Small intestine (tissue), 7 donors: ENCODE measurements at regions not wholly inside any gene's neighbourhood (a gene's known extent, or its start where the extent isn't known, plus 50 kb on each side); places are given as distances from the start of the nearest gene placed in this dataset.

ENCODE experiments used
- DNase-seq, 2 donors: peaks; one replicate each; pipeline versions ENCODE4 v3.0.0 to v3.0.0-alpha.2; 2013
- FAIRE-seq: peaks from 2 replicates; lab custom pipeline; 2012; peaks lifted over from hg19 to GRCh38; lab: Jason Lieb, UNC
- H3K27ac ChIP-seq, 3 donors: one replicate each; pipeline ENCODE4 v1.5.1; 2013; ENCODE audit warnings: low read length in 2 of 3, mild to moderate bottlenecking in 2 of 3, control low read depth in 1 of 3, inconsistent platforms in 1 of 3, low read depth in 1 of 3, moderate library complexity in 1 of 3
- H3K27me3 ChIP-seq, 3 donors: one replicate each; pipeline ENCODE4 v1.6.1; 2013; ENCODE audit warnings: low read length in 3 of 3, inconsistent platforms in 1 of 3; ENCODE audit not compliant: control insufficient read depth in 3 of 3, insufficient read depth in 3 of 3
- H3K36me3 ChIP-seq, 3 donors: one replicate each; pipeline ENCODE4 v1.6.1; 2013; ENCODE audit warnings: low read length in 3 of 3, inconsistent platforms in 1 of 3, low read depth in 1 of 3, mild to moderate bottlenecking in 1 of 3, moderate library complexity in 1 of 3; ENCODE audit not compliant: control insufficient read depth in 3 of 3, insufficient read depth in 2 of 3
- H3K4me1 ChIP-seq, 3 donors: one replicate each; pipeline ENCODE4 v1.6.1; 2013; ENCODE audit warnings: low read length in 2 of 3, inconsistent platforms in 1 of 3, low read depth in 1 of 3, mild to moderate bottlenecking in 1 of 3, moderate library complexity in 1 of 3; ENCODE audit not compliant: control insufficient read depth in 3 of 3, insufficient read depth in 2 of 3
- H3K4me3 ChIP-seq, 3 donors: one replicate each; pipeline ENCODE4 v1.5.1; 2013; ENCODE audit warnings: low read length in 3 of 3, control low read depth in 1 of 3, inconsistent platforms in 1 of 3, low read depth in 1 of 3, mild to moderate bottlenecking in 1 of 3, moderate library complexity in 1 of 3
- H3K9me3 ChIP-seq, 2 donors: one replicate each; pipeline ENCODE4 v1.6.1; 2013; ENCODE audit warnings: low read depth in 1 of 2, low read length in 1 of 2; ENCODE audit not compliant: control insufficient read depth in 2 of 2, insufficient read depth in 1 of 2
- WGBS, 3 donors: extraction: QIAGEN DNeasy Blood & Tissue Kit; methylation state at CpG; one replicate each; pipeline ENCODE4 v1.1.7; 2013; 5-methylcytosine and 5-hydroxymethylcytosine counted together
- donor health status: healthy with polysubstance abuse.
- donor health status: control.
- donor health status: control.
- donor health status: Bipolar disorder and iron deficiency.
- donor health status: healthy.

DNA sequence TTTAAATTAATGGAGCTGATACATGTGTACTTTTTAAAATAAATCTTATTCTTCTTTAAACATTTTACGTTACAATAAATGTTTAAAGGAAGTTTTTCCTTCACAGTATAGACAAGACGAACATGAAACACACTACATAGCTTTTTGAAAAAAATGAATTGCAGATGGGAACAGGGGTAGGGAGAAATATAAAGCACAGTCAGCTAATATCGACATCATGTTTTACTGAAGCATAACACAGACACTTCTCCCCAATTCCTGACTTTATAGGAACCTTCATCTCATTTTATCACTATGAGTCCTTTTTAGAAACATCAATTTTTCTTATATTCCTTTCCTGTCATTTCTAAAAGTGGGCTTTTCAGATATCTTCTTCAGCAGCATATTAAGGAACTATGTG is 153.5 kb downstream of the MACC1 start:
- H3K9me3 ChIP-seq, result peaks cover 0 to 10% of the 10 kb centered on the region in 2 donors
- FAIRE-seq (no peak), DNase-seq (no peak)
- H3K4me3 ChIP-seq, result no peak overlapping the region
- H3K27me3 ChIP-seq, result no peaks in the 10 kb centered on the region
- H3K27ac ChIP-seq, result no peak overlapping the region
- H3K36me3 ChIP-seq, result no peaks in the 10 kb centered on the region
- 61 to 64% (median 62%) methylated on average over 3 of the region's 3 CpGs for WGBS, 3 donors
- no peaks in the 10 kb centered on the region for H3K4me1 ChIP-seq

GRCh38 chr7:20062932-20063331 is 154.3 kb downstream of the MACC1 start:
- Histone ChIP-seq H3K4me3 (no peak overlapping the region), H3K27ac (no peak overlapping the region), H3K9me3 (peaks cover 0 to 3% of the 10 kb centered on the region in 2 donors), H3K4me1 (no peaks in the 10 kb centered on the region), H3K36me3 (no peaks in the 10 kb centered on the region), H3K27me3 (no peaks in the 10 kb centered on the region)
- WGBS, 3 donors, result 88 to 95% (median 90%) methylated on average over 1 of the region's 1 CpG
- FAIRE-seq (no peak), DNase-seq (no peak)

DNA sequence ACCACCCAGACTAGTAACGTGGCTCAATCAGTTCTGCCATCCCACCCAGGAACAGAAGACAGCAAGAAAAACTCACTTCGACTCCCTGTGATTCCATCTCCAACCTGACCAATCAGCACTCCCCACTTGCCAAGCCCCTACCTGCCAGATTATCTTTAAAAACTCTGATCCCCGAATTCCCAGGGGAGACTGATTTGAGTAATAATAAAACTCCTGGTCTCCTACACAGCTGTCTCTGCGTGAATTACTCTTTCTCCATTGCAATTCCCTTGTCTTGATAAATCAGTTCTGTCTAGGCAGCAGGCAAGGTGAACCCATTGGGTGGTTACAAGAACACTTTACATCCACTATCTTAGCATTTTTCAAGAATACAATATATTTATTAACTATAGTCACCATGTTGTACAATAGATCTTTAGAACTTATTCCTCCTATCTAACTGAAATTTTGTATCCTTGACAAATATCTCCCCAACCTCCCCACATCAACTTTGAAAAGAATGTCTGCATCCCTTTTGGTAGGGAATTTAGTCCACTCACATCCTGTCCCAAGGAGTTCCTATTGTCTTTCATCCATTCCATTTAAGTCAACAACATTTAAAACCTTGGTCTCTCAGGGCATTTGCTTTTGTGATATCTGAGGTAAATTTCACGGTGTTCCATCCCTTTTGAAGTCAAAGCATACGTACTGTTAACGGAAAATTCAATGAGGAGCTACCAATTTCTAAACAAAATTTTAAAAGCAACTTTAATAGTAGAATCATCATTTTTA is 163.7 kb downstream of the MACC1 start:
- Histone ChIP-seq H3K27ac (no peak overlapping the region), H3K4me1 (no peaks in the 10 kb centered on the region), H3K36me3 (no peaks in the 10 kb centered on the region), H3K9me3 (no peaks in the 10 kb centered on the region), H3K27me3 (no peaks in the 10 kb centered on the region), H3K4me3 (no peak overlapping the region)
- no peak for FAIRE-seq
- no peak for DNase-seq
- 79 to 83% (median 80%) methylated on average over 7 of the region's 7 CpGs for WGBS, 3 donors

DNA sequence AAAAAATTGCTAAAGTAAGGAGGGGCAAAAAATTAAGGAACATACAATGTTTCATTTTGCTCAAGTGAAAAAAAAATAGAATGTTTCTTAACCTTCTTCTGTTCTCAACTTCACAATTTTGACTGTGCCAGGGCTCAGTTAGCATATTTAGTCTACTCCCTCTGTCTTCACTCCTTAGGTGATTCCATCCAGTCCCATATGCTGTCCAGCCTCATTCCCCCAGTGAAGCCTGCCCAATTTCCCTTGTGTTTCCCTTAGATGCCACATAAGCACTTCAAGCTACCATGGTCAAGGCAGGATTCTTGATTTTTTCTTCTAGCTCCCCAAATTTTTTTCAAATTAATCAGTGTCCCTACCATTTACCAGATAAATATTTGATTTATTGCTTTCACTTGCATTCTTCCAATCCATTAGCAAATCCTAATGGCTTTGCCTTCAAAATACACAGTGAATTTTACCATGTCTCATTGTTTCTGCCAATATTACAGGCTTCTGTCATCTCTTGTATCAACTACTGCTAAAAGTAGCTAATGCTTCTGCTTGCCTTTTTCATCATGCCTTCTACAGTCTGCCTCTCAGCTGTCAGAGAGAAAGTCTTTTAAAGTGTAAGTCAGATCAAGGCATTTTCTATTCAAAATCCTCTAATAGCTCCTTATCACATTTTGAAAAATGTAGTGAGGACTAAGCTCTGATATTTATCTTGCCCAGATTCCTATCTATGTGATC is 166.8 kb downstream of the MACC1 start:
- no peak overlapping the region for H3K27ac ChIP-seq
- no peaks in the 10 kb centered on the region for H3K36me3 ChIP-seq
- no peaks in the 10 kb centered on the region for H3K9me3 ChIP-seq
- FAIRE-seq, result no peak
- no peaks in the 10 kb centered on the region for H3K27me3 ChIP-seq
- DNase-seq, result no peak
- H3K4me3 ChIP-seq, result no peak overlapping the region
- no peaks in the 10 kb centered on the region for H3K4me1 ChIP-seq

DNA sequence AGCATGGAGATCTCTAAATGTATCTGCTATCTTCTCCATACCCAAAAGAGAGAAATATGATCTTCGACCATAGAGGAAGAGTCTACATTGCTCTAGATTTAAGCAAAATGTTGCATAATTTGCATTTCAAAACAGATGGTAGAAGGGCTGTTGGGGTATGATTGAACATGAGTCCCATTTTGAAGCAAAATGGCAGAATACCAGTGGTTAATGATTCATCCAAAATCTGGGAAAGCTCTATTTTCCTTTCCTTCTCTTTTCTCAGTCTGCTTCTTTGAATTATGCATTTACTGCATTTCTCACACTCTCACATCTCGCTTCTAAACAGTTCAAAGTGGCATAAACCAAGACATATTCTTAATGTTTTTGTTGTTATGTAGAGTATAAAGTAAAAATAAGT is 178.5 kb downstream of the MACC1 start:
- H3K36me3 ChIP-seq, result no peaks in the 10 kb centered on the region
- no peaks in the 10 kb centered on the region for H3K9me3 ChIP-seq
- H3K4me3 ChIP-seq, result no peak overlapping the region
- H3K27me3 ChIP-seq, result no peaks in the 10 kb centered on the region
- WGBS, 3 donors, result 88 to 89% (median 88%) methylated on average over 2 of the region's 2 CpGs
- FAIRE-seq, result no peak
- H3K4me1 ChIP-seq, result no peaks in the 10 kb centered on the region
- H3K27ac ChIP-seq, result no peak overlapping the region
- no peak for DNase-seq

DNA sequence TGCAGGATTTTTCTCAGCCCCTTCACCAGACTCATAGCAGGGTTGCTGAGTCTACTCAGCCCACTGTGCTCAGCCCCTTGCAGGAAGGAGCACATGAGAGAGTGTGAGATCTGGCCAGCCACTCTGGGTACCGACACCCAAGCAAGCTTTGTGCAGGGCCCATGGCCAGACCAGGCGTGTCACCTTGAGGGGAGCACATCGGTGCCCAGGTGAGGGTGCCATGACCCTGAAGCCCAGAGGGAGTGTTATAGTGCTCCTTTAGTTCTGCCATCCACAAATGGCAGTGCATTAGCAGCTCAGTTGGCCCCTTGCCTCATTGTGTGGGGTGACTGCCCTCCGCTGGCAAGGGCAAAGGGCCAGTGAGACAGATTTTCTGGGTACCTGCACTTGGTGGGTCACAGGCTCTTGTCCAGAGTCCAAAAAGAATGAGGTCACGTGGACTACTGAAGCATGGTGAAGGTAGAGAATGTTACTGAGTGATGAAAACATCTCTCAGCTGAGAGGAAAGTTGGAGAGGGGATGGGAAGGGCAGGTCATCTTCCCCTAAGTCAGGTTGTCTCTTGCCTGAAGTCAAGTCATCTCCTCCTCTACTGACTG is 181.8 kb downstream of the MACC1 start:
- H3K36me3 ChIP-seq, result no peaks in the 10 kb centered on the region
- WGBS, 3 donors, result 81 to 93% (median 91%) methylated on average over 5 of the region's 5 CpGs
- no peak overlapping the region for H3K4me3 ChIP-seq
- FAIRE-seq (no peak), DNase-seq (no peak)
- no peak overlapping the region for H3K27ac ChIP-seq
- no peaks in the 10 kb centered on the region for H3K9me3 ChIP-seq
- no peaks in the 10 kb centered on the region for H3K4me1 ChIP-seq
- no peaks in the 10 kb centered on the region for H3K27me3 ChIP-seq

DNA sequence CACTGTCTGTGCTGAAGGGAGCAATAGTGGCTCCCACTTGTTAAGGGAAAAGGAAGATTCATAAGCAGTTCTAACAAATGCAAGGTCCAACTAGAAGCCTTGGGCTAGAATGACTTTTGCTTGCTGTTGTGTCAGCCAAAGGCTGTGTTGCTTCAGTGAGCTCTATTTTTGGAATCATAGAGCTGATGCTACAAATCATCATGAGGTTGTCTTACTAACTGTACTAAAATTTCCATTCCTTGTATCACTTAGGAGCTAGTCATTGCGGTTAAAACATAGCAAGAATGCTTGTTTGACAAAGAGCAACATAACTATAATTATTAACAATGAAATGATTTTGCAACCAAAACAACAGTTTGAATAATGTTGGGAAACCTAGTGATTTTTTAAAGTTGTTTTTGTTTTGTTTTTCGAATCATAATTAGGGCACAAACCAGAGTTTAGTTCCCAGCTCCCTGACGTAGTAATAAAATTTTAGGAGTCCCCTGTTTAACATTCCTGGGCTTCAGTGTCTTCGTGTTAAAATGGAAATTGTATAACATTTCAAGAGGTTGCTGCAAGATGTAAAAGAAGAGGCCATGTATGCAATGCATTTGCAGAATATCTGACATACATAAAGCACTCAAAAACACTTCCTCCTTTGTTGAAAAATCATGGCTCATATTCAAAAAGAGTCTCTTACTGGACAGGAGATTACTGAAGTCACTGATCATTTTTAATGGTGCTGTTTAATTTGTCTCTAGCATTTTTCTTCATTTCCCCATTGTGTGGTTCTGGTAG is 183.4 kb downstream of the MACC1 start:
- Histone ChIP-seq H3K4me3 (no peak overlapping the region), H3K27me3 (no peaks in the 10 kb centered on the region), H3K9me3 (no peaks in the 10 kb centered on the region), H3K4me1 (no peaks in the 10 kb centered on the region), H3K27ac (no peak overlapping the region), H3K36me3 (no peaks in the 10 kb centered on the region)
- DNase-seq, result no peak
- 77 to 89% (median 81%) methylated on average over 4 of the region's 4 CpGs for WGBS, 3 donors
- no peak for FAIRE-seq

- Histone ChIP-seq H3K27ac (no peak overlapping the region), H3K4me3 (no peak overlapping the region), H3K27me3 (no peaks in the 10 kb centered on the region), H3K4me1 (no peaks in the 10 kb centered on the region), H3K36me3 (no peaks in the 10 kb centered on the region), H3K9me3 (no peaks in the 10 kb centered on the region)
- DNase-seq, result no peak
- no peak for FAIRE-seq
- 82 to 89% (median 85%) methylated on average over 1 of the region's 1 CpG for WGBS, 3 donors
Measured at GRCh38 chr7:20032741-20033140, 184.4 kb downstream of the MACC1 start.
